Umbilical cord (tissue), 1 donor: ENCODE measurements at regions not wholly inside any gene's neighbourhood (a gene's known extent, or its start where the extent isn't known, plus 50 kb on each side); places are given as distances from the start of the nearest gene placed in this dataset.
"Not testable (repeated sequence)": the region's sequence is repeated elsewhere in the genome, so short reads cannot be mapped to it uniquely, and the experiment has no call there.

Source experiments
- DNase-seq: peaks from one replicate; pipeline ENCODE4 v3.0.0-alpha.2; 2015; ENCODE audit warnings: low spot score

DNA sequence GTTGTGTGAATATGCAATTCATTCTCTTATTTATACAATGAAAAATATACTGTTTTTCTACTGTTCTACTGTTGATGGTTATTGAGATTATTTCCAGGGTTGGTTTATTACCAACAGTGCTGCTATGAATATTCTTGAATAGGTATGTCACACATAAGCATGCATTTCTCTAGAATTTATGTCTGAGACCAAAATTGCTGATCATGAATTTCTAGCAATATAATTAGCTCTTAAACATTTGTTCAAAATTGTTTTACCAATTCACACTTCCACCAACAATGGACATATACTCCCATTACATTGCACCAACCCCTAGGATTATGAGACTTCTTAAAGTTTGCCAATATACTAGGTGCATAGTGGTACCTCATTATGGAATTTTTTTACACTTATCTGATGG lies 164.1 kb upstream of the KCNQ5 start:
- no peak for DNase-seq

DNA sequence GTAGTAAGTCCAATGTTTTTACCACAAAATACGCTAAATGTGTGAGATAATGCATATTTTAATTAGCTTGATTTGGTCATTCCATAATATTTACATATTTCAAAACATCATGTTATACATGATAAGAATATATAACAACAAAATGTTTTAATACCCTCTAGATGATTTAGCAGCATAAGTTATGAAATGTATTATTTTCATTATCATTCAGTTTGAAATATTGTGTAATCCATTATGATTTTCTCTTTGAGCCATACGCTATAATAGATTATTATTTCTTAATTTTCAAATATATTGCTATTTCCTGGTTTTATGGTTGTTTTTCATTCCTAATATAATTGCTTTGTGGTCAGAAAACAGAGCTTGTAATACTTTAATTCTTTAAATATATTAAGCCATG lies 163.3 kb upstream of the KCNQ5 start:
- no peak for DNase-seq

DNA sequence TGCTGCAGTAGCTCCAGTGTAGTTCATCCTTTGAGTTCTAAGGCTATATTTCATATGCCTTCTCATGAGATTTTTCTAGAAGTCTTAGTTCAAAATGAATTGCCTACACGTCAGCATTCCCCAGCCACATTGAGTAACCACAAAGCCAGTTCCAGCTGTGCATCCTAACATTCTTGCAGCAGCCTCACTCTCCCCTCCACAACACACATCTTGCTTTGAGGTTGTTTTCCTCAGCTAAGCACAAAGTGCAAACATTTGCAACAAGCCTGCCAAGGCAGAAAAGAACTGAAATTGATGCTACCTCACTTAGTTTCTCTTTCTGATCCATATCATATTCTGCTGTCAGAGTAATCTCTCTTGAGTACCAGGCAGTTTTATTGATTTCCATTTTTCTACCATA lies 160.7 kb upstream of the KCNQ5 start:
- DNase-seq, result no peak

DNA sequence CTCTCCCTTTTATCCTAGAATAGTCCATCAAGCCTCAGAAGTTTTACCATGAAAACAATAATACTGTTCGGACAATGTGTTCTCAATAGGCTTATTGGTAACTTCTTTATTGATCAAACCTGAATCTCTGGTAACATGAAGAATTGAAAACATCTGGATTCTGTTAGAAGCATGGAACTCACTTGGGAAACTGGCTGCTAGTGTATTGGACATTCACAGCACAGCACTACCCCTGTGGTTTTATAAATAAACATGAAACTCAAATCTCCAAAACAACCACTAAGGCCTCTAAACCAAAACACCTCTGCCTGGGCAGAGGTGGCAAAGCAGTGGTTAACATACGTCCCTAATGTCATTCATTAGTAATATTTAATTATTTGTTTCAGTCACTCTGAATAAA lies 157.6 kb upstream of the KCNQ5 start:
- DNase-seq, result no peak

GRCh38 chr6:72464791-72465691 lies 156.8 kb upstream of the KCNQ5 start:
- peak; percentile 13 for DNase-seq

- DNase-seq, result no peak
Measured at GRCh38 chr6:72466471-72466870, 155.4 kb upstream of the KCNQ5 start.

DNA sequence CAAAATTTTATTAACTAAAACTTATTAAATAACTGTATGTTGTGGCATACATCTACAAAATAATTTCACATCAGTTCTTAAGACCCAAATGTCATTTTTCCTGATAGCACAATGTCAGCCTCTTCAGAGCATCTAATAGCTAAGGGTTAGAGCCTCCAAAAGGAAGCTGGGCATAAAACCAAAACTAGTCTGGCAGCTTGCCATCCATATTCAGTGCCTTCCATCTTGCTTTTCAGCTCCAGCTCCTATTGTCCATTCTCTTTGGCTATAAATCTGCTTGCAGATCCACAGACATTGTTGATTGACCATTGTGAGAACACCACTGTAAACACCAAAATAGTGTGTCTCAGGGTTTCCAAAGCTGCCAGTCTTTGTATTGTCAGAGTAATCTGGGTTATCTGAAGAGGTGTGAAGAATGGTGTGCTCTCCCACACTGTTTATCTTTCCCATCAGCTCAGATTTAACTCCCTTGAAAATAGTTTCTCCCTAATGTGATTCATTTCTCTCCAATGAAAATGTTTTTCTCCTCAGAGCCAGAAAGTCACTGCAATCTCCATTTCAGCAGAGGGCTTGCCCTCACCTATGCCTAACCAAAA lies 154.8 kb upstream of the KCNQ5 start:
- DNase-seq, result no peak

DNA sequence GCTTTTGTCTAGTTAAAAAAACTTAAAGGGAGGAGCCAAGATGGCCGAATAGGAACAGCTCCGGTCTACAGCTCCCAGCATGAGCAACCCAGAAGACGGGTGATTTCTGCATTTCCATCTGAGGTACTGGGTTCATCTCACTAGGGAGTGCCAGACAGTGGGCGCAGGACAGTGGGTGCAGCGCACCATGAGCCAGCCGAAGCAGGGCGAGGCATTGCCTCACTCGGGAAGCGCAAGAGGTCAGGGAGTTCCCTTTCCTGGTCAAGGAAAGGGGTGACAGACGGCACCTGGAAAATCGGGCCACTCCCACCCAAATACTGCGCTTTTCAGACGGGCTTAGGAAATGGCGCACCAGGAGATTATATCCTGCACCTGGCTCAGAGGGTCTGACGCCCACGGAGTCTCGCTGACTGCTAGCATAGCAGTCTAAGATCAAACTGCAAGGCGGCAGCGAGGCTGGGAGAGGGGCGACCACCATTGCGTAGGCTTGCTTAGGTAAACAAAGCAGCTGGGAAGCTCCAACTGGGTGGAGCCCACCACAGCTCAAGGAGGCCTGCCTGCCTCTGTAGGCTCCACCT lies 152.4 kb upstream of the KCNQ5 start:
- not testable (repeated sequence) for DNase-seq

- DNase-seq, result peak; percentile 15
Measured at GRCh38 chr6:72476051-72476450, 145.8 kb upstream of the KCNQ5 start.

DNA sequence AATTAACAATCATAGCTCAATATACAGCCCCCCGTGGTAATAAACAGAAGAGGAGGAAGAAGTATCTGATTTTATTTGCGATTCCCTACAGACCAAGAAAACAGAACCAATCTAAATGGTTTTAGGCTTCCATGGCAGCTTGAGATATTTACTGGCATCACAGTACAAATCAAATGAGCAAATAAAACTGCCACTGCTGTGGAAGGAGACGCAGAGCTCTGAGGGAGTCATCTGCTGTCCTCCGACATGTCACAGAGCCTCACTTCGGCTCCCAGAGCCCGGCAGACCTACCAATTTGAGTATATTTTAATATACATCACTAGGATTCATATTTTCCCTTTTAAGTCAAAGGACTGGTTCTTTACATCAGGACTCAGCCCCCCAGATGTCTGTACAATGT lies 145.2 kb upstream of the KCNQ5 start:
- no peak for DNase-seq

- DNase-seq, result no peak
Measured at GRCh38 chr6:72495441-72495840, 126.4 kb upstream of the KCNQ5 start.

GRCh38 chr6:72497186-72497585 lies 124.7 kb upstream of the KCNQ5 start:
- no peak for DNase-seq

- DNase-seq, result no peak
Measured at GRCh38 chr6:72500669-72501068, 121.2 kb upstream of the KCNQ5 start.

GRCh38 chr6:72504406-72504805 lies 117.5 kb upstream of the KCNQ5 start:
- peak; percentile 68 for DNase-seq

DNA sequence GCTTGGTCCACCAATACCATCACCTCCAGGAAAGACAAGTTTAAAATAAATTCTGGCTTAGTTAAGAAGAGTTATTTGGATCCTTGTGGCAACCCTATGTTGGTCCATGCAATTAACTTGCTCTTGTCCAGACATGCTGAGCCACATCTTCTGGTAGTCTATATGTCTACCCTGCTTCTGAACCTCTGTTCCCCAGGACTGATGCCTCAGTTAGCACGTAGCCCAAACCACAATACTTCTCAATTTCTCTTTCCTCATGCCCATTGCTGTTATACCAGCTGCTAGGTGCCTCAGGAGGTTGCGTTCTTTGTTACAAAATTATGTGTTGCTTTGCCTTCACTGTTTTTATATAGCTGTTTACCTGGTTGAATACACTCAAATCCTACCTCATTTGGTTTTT lies 116.4 kb upstream of the KCNQ5 start:
- no peak for DNase-seq

DNA sequence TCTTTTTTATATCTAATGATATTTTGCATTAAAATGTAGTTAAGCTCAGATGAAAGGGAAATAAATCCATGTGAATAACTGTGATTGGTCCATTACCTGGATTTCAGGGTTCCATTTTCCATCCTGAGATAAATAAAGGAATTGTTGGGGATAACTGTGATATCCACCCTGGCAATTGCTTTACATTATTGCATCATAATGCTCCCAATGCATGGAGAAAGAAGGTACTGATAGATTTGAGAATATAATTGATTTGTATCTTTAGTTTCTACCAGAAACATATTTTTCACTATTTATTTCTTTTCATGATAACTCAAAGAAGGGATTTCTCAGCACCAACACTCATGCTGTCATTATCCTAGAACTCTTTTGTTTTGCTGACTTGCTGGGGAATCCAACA lies 102.0 kb upstream of the KCNQ5 start:
- DNase-seq, result no peak

DNA sequence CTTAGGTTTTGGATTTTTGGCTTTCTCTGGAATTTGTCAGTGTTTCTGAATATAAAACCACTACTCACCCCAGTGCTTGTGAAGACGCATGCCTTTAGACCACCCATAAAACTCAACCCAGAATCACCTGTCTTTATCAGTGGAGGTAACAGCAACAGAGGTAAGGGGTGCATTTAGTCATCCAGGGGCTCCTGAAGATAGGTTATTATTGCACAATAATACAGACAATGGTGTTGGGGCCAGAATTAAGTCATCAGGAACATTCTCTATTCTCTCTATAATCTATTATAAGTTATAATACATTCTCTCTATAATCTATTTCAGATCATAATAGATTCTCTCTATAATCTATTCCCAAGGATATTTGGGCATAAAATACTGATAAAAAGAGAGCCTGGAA lies 100.2 kb upstream of the KCNQ5 start:
- DNase-seq, result no peak

DNA sequence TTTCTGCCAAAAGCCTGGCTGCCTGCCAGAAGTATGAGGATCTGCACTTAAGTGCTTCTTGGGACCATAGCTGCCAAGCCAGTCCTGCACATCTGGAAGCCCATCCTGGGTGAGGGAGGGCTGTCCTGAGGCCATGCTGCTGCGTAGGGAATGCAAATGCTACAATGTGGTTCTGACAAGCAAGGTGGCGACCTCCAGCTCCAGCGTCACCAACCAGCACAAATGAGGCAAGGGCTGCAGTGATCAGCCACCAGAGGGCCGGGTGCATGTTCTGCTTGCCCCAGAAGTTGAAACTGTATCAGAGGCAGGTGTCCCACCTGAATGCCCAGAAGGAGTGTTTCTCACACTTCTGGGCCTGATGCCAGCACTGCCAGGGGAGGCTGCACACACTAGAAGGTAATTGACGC lies 99.1 kb upstream of the KCNQ5 start:
- DNase-seq, result no peak

DNA sequence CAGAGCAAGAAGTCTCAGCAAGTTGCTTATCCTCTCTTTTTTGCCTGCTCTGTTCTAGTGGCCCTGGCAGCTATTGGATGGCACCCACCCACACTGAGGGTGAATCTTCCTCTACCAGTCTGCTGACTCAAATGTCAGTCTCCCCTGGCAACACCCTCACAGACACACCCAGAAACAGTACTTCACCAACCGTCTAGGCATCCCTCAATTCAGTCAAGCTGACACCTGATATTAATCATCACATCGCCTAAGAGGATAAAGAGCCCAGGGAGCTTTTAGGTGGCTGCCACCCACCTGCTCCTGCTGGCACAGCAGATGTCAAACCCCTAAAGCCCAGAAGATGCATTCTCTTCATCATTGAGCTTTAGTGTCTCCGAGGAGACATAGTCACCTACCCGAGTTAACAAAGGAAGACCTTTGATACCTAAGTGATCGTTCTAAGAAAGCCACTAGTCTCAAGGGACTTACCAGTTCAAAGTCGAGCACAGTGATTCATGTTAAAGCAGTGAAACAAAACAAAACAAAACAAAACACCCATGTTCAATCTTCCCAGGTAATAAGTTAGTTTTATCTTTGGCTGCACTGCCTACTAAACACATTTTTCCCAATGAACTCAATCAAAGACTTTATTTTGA lies 97.7 kb upstream of the KCNQ5 start:
- DNase-seq, result no peak

DNA sequence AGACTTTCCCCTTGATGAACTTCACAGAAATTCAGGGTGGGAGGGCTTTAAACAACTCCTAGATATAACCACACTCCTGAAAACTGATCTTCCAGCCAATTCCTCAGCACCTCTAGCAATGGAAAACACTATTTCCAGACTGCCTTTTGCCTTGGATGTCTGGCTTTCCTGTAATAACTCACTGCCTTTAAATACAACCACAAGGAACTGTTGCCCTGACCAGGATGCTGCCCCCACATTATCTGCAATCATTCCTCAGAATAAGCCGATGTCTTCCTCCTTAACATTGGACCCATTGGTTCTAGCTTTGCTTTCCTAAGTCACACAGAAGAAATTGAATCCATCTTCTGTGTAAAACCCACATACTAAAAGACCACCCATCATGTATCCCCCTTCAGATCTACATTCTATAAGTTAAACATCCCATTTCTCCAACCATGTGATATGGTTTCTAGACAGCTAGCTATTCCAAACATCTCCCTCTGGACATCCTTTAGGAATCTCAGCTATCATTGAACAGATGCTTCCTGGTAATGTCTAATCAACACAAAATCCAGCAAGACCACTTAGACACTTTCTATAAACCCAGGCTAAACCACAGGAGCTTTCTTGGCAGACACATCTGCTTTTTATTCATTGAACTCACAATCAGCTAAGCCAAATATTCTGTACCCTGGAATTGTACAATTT lies 95.9 kb upstream of the KCNQ5 start:
- peak; percentile 83 for DNase-seq

GRCh38 chr6:72530152-72530551 lies 91.7 kb upstream of the KCNQ5 start:
- no peak for DNase-seq

DNA sequence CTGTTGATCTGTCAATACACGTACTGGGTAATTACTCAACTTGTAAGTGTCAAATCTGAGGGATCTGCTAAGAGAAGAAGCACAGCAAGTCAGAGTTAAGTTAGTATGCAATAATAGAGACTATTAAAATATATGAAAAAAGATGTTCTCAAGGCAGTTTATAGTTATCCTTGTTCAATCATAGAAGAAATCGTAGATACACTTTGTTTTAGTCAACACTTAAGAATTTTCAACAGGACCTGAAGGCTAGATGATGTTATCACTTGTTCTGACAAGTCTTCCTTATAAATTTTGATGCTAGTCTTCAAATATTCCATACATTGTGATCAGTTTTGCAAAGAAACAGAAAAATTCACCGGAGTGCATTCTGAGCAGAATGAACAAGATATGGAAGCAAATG lies 91.1 kb upstream of the KCNQ5 start:
- DNase-seq, result no peak
